ENCODE measurements at regions not wholly inside any gene's neighbourhood (a gene's known extent, or its start where the extent isn't known, plus 50 kb on each side); places are given as distances from the start of the nearest gene placed in this dataset.
"Not testable (repeated sequence)": the region's sequence is repeated elsewhere in the genome, so short reads cannot be mapped to it uniquely, and the experiment has no call there.

DNA sequence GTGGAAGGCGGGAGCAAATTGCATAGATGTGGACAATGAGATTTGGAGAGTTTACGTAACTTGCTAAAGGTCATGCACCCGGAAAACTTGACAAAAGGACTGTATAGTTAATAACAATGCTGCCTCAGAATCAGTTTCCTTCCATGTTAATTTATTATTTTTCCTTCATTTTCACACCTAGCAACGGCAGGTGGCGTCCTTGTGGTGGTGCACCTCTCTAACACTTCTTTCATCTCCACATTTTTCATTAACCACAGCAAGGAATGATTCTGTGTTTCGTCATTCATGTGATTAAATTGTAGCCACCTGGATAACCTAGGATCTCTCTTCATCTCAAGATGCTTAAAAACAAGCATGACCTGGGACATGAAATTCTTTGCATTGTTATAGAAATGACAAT, 2133.0 kb downstream of the NCAM2 start:
- H3K9ac ChIP-seq (ENCODE audit: insufficient read length, low read depth): no peak overlapping the region
- H3K4me1 ChIP-seq (ENCODE audit: insufficient read depth, insufficient read length): no peaks in the 10 kb centered on the region
- no peak for DNase-seq (ENCODE audit: low read depth, low spot score)
- no peaks in the 10 kb centered on the region for H3K36me3 ChIP-seq (ENCODE audit: insufficient read depth, insufficient read length, low read length)
- no peak overlapping the region for H3K4me3 ChIP-seq (ENCODE audit: insufficient read length, low read depth)
- TF ChIP-seq ZNF274 (IDR thresholded peaks at IDR 0.05; ENCODE audit: low read depth, low read length) (no peak), YY1 (IDR thresholded peaks at IDR 0.05; ENCODE audit: insufficient read depth, insufficient read length) (no peak), SUZ12 (IDR thresholded peaks at IDR 0.05; ENCODE audit: extremely low read depth, insufficient read depth, insufficient read length) (no peak)
- 0 out of 2 replicates have a peak, but pooled peaks cover 5% of the 10 kb centered on the region for H3K9me3 ChIP-seq (ENCODE audit: insufficient read depth, low read length)
- no peaks in the 10 kb centered on the region for H3K27me3 ChIP-seq (ENCODE audit: insufficient read depth, insufficient read length)

GRCh38 chr21:23138797-23139196, 2140.6 kb downstream of the NCAM2 start:
- no peak overlapping the region for H3K9ac ChIP-seq (ENCODE audit: insufficient read length, low read depth)

GRCh38 chr21:23152130-23152529, 2153.9 kb downstream of the NCAM2 start:
- Histone ChIP-seq H3K27me3 (ENCODE audit: insufficient read depth, insufficient read length) (no peaks in the 10 kb centered on the region), H3K4me1 (ENCODE audit: insufficient read depth, insufficient read length) (no peaks in the 10 kb centered on the region), H3K36me3 (ENCODE audit: insufficient read depth, insufficient read length, low read length) (no peaks in the 10 kb centered on the region), H3K4me3 (ENCODE audit: insufficient read length, low read depth) (no peak overlapping the region), H3K9me3 (ENCODE audit: insufficient read depth, low read length) (no peaks in the 10 kb centered on the region; the same call in 1 of the 2 replicates), H3K9ac (ENCODE audit: insufficient read length, low read depth) (no peak overlapping the region)
- DNase-seq (ENCODE audit: low read depth, low spot score): no peak
- TF ChIP-seq SUZ12 (IDR thresholded peaks at IDR 0.05; ENCODE audit: extremely low read depth, insufficient read depth, insufficient read length) (no peak), YY1 (IDR thresholded peaks at IDR 0.05; ENCODE audit: insufficient read depth, insufficient read length) (no peak), ZNF274 (IDR thresholded peaks at IDR 0.05; ENCODE audit: low read depth, low read length) (no peak)

More at GRCh38 chr21:23138797-23139196, 2140.6 kb downstream of the NCAM2 start:
- H3K36me3 ChIP-seq (ENCODE audit: insufficient read depth, insufficient read length, low read length): no peaks in the 10 kb centered on the region
- no peak for DNase-seq (ENCODE audit: low read depth, low spot score)
- no peak overlapping the region for H3K4me3 ChIP-seq (ENCODE audit: insufficient read length, low read depth)
- H3K4me1 ChIP-seq (ENCODE audit: insufficient read depth, insufficient read length): no peaks in the 10 kb centered on the region
- H3K9me3 ChIP-seq (ENCODE audit: insufficient read depth, low read length): peaks cover 36% of the 10 kb centered on the region
- H3K27me3 ChIP-seq (ENCODE audit: insufficient read depth, insufficient read length): no peaks in the 10 kb centered on the region
- TF ChIP-seq ZNF274 (IDR thresholded peaks at IDR 0.05; ENCODE audit: low read depth, low read length) (no peak), SUZ12 (IDR thresholded peaks at IDR 0.05; ENCODE audit: extremely low read depth, insufficient read depth, insufficient read length) (no peak), YY1 (IDR thresholded peaks at IDR 0.05; ENCODE audit: insufficient read depth, insufficient read length) (no peak)

GRCh38 chr21:23153842-23154241, 2155.6 kb downstream of the NCAM2 start:
- DNase-seq (ENCODE audit: low read depth, low spot score); H3K27me3 ChIP-seq (ENCODE audit: insufficient read depth, insufficient read length); H3K9me3 ChIP-seq (ENCODE audit: insufficient read depth, low read length); H3K4me1 ChIP-seq (ENCODE audit: insufficient read depth, insufficient read length); H3K36me3 ChIP-seq (ENCODE audit: insufficient read depth, insufficient read length, low read length); H3K9ac ChIP-seq (ENCODE audit: insufficient read length, low read depth); H3K4me3 ChIP-seq (ENCODE audit: insufficient read length, low read depth): not testable (repeated sequence)

- H3K27me3 ChIP-seq (ENCODE audit: insufficient read depth, insufficient read length): no peaks in the 10 kb centered on the region
- DNase-seq (ENCODE audit: low read depth, low spot score): no peak
- H3K9me3 ChIP-seq (ENCODE audit: insufficient read depth, low read length): no peaks in the 10 kb centered on the region; the same call in 1 of the 2 replicates
- H3K4me1 ChIP-seq (ENCODE audit: insufficient read depth, insufficient read length): no peaks in the 10 kb centered on the region
- H3K9ac ChIP-seq (ENCODE audit: insufficient read length, low read depth): no peak overlapping the region
- TF ChIP-seq SUZ12 (IDR thresholded peaks at IDR 0.05; ENCODE audit: extremely low read depth, insufficient read depth, insufficient read length): no peak
- no peak for TF ChIP-seq ZNF274 (IDR thresholded peaks at IDR 0.05; ENCODE audit: low read depth, low read length)
- no peak for TF ChIP-seq YY1 (IDR thresholded peaks at IDR 0.05; ENCODE audit: insufficient read depth, insufficient read length)
- no peaks in the 10 kb centered on the region for H3K36me3 ChIP-seq (ENCODE audit: insufficient read depth, insufficient read length, low read length)
- H3K4me3 ChIP-seq (ENCODE audit: insufficient read length, low read depth): no peak overlapping the region
These were observed 2157.1 kb downstream of the NCAM2 start for GRCh38 chr21:23155281-23155680.

DNA sequence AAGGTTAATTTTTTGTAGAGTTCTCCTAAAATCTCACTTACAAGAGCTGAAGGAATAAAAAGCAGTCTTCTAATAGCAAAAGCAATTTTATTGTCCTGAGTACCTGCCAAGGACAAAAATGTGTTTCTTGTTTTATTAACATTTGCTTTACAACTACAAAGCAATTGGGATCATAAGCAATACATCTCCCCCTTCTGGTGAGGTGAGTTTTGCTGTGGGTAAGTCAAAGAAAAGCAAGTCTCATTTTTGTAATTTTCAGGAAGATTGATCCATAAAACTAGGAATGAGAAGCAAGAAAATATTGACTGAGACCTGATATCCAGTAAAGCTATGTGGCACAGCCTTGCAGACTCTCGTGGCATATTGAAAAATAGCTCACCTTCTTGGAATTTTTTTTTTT, 2162.7 kb downstream of the NCAM2 start:
- TF ChIP-seq YY1 (IDR thresholded peaks at IDR 0.05; ENCODE audit: insufficient read depth, insufficient read length) (no peak), SUZ12 (IDR thresholded peaks at IDR 0.05; ENCODE audit: extremely low read depth, insufficient read depth, insufficient read length) (no peak), ZNF274 (IDR thresholded peaks at IDR 0.05; ENCODE audit: low read depth, low read length) (no peak)
- Histone ChIP-seq H3K4me3 (ENCODE audit: insufficient read length, low read depth) (no peak overlapping the region), H3K9me3 (ENCODE audit: insufficient read depth, low read length) (no peaks in the 10 kb centered on the region; the same call in 1 of the 2 replicates), H3K4me1 (ENCODE audit: insufficient read depth, insufficient read length) (no peaks in the 10 kb centered on the region), H3K36me3 (ENCODE audit: insufficient read depth, insufficient read length, low read length) (no peaks in the 10 kb centered on the region), H3K9ac (ENCODE audit: insufficient read length, low read depth) (no peak overlapping the region), H3K27me3 (ENCODE audit: insufficient read depth, insufficient read length) (no peaks in the 10 kb centered on the region)
- DNase-seq (ENCODE audit: low read depth, low spot score): no peak

GRCh38 chr21:23162198-23162946, 2164.2 kb downstream of the NCAM2 start:
- H3K36me3 ChIP-seq (ENCODE audit: insufficient read depth, insufficient read length, low read length): no peaks in the 10 kb centered on the region
- no peaks in the 10 kb centered on the region for H3K27me3 ChIP-seq (ENCODE audit: insufficient read depth, insufficient read length)
- no peak overlapping the region for H3K9ac ChIP-seq (ENCODE audit: insufficient read length, low read depth)
- DNase-seq (ENCODE audit: low read depth, low spot score): no peak
- no peak overlapping the region for H3K4me3 ChIP-seq (ENCODE audit: insufficient read length, low read depth)
- H3K9me3 ChIP-seq (ENCODE audit: insufficient read depth, low read length): no peaks in the 10 kb centered on the region; the same call in 1 of the 2 replicates
- TF ChIP-seq SUZ12 (IDR thresholded peaks at IDR 0.05; ENCODE audit: extremely low read depth, insufficient read depth, insufficient read length) (no peak), ZNF274 (IDR thresholded peaks at IDR 0.05; ENCODE audit: low read depth, low read length) (no peak), YY1 (IDR thresholded peaks at IDR 0.05; ENCODE audit: insufficient read depth, insufficient read length) (no peak)
- no peaks in the 10 kb centered on the region for H3K4me1 ChIP-seq (ENCODE audit: insufficient read depth, insufficient read length)

Measured in NT2/D1 (cell line).